ENCODE measurements at regions not wholly inside any gene's neighbourhood (a gene's known extent, or its start where the extent isn't known, plus 50 kb on each side); places are given as distances from the start of the nearest gene placed in this dataset.

GRCh38 chr11:25939691-25940090, 392.2 kb upstream of the ANO3 start:
- TF ChIP-seq CTCF (conservative IDR thresholded peaks at IDR 0.05; ENCODE audit: low read depth, low read length) (no peak), EZH2 (IDR thresholded peaks at IDR 0.05; ENCODE audit: borderline replicate concordance, low read depth, low read length, poor library complexity, severe bottlenecking) (no peak)
